SJSA1 (cell line): ENCODE measurements at regions not wholly inside any gene's neighbourhood (a gene's known extent, or its start where the extent isn't known, plus 50 kb on each side); places are given as distances from the start of the nearest gene placed in this dataset.

Experiments used
- DNase-seq, 2 experiments: peaks; one replicate each; pipeline ENCODE4 v3.0.0-alpha.2; 2015 to 2020; ENCODE audit warnings: low spot score in 2 of 2, low read depth in 1 of 2
- H3K27ac ChIP-seq: fragments of 250-450 bp; sonication (Bioruptor Pico); 2 replicates; pipeline ENCODE4 v1.5.1; 2020; ENCODE audit warnings: mild to moderate bottlenecking, moderate library complexity
- H3K27me3 ChIP-seq: fragments of 250-450 bp; sonication (Bioruptor Pico); replicated peaks from 2 replicates; pipeline ENCODE4 v1.5.1; 2020; ENCODE audit warnings: mild to moderate bottlenecking, moderate library complexity
- H3K36me3 ChIP-seq: fragments of 250-450 bp; sonication (Bioruptor Pico); 2 replicates; pipeline ENCODE4 v1.5.1; 2020; ENCODE audit warnings: mild to moderate bottlenecking
- H3K4me1 ChIP-seq: fragments of 250-450 bp; sonication (Bioruptor Pico); replicated peaks from 2 replicates; pipeline ENCODE4 v1.6.1; 2021; ENCODE audit warnings: mild to moderate bottlenecking
- H3K4me3 ChIP-seq: fragments of 250-450 bp; sonication (Bioruptor Pico); 2 replicates; pipeline ENCODE4 v1.5.1; 2020; ENCODE audit warnings: mild to moderate bottlenecking
- H3K9me3 ChIP-seq: fragments of 250-450 bp; sonication (Bioruptor Pico); replicated peaks from 2 replicates; pipeline ENCODE4 v1.5.1; 2020; ENCODE audit warnings: mild to moderate bottlenecking

DNA sequence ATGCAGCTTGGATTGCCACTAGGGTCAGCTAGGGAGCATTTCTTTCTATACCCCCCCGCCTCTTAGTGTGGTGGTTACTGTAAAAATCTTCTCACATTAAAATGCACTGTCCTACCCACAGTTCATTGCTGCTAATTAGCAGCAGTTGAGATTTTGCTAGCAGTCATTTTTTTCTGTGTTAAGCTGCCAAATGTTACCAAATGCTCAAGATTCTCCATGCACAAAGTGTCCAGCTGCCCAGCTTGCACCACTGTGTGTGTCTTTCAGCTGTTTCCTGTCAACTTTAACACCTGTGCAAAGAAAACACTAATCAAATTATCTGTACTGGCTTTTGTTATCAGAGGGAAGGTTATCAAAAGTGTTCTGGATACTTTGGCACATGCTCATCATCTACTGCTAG, 679.3 kb downstream of the NR4A2 start:
- H3K4me1 ChIP-seq, result no peaks in the 10 kb centered on the region

DNA sequence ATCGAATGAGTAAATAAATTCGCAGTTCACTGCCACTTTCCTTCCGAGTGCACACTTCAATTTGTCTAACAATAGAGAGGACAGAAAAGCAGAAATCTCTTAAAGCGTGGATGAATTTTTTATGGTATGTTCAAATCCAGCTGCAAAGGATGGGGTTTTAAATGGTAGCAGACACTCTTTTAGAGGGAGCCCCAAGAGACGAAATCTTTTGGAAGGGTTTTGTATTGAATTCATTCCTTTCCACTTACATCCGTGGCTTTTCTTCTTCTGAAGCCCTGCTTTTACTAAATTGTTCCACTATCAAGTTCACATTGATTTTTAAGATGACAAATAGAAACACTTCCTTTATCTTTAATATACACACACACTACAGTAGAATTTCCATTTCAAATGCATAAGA, 680.7 kb downstream of the NR4A2 start:
- DNase-seq, result no peak
- H3K4me3 ChIP-seq, result no peak overlapping the region
- H3K27ac ChIP-seq, result no peak overlapping the region
- no peaks in the 10 kb centered on the region for H3K9me3 ChIP-seq
- no peaks in the 10 kb centered on the region for H3K4me1 ChIP-seq
- no peaks in the 10 kb centered on the region for H3K36me3 ChIP-seq
- H3K27me3 ChIP-seq, result no peaks in the 10 kb centered on the region

More for the DNA sequence above, 679.3 kb downstream of the NR4A2 start:
- Histone ChIP-seq H3K9me3 (no peaks in the 10 kb centered on the region), H3K36me3 (no peaks in the 10 kb centered on the region), H3K27ac (no peak overlapping the region), H3K4me3 (no peak overlapping the region), H3K27me3 (no peaks in the 10 kb centered on the region)
- no peak for DNase-seq

DNA sequence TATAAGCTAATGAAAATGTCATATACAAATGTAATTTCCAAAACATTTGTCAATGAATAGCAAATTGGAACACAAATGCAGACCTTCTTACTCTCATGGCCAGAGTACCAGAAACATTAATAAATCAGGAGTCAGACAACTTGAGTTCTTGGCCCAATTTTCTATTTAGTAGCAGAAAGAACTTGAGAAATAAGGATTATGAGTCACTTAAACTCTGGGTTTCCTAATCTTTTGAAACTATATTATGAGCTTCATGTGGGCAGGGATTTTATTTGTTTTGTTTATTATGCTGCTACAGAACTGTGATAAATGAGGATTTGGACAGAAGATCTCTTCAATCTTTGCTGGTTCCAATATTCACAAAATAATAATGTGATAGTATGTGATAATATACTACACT, 686.7 kb downstream of the NR4A2 start:
- Histone ChIP-seq H3K36me3 (no peaks in the 10 kb centered on the region), H3K27ac (no peak overlapping the region), H3K9me3 (no peaks in the 10 kb centered on the region), H3K4me1 (no peaks in the 10 kb centered on the region), H3K27me3 (no peaks in the 10 kb centered on the region), H3K4me3 (no peak overlapping the region)
- no peak for DNase-seq

DNA sequence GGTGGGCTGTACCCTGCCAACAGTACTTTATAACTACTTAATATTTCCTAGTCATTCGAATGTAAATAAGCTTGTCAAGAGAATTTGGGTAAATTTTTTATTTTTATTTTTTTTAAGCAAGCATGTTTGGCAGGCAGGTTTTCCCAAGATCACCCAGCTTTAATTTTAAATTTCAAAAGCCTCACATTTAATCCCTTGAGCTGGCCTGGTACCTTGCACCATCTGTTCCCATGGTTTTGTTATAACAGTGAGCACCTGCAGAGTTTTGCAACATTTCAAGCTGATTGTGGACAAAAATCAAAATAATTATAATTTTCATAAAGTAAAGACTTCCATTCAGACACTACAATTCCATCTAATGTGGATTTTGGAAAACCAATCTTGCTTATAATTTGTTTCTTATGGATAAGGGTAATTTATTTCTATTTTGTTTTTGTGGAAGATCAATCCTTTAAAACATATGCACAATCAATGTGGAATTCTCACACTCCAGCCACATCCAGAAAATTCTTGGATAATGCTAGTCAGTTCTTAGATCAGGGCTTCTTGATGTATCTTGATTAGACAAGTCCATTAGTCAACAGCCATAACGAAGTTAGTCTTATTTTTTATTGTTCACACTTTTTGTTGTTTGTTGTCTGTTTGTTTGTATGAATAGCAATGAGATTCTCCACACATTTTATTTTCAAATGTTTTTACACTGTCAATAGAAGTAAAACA, 689.3 kb downstream of the NR4A2 start:
- no peaks in the 10 kb centered on the region for H3K36me3 ChIP-seq
- H3K9me3 ChIP-seq, result no peaks in the 10 kb centered on the region
- DNase-seq, result no peak
- no peak overlapping the region for H3K27ac ChIP-seq
- no peak overlapping the region for H3K4me3 ChIP-seq
- no peaks in the 10 kb centered on the region for H3K27me3 ChIP-seq
- H3K4me1 ChIP-seq, result no peaks in the 10 kb centered on the region

DNA sequence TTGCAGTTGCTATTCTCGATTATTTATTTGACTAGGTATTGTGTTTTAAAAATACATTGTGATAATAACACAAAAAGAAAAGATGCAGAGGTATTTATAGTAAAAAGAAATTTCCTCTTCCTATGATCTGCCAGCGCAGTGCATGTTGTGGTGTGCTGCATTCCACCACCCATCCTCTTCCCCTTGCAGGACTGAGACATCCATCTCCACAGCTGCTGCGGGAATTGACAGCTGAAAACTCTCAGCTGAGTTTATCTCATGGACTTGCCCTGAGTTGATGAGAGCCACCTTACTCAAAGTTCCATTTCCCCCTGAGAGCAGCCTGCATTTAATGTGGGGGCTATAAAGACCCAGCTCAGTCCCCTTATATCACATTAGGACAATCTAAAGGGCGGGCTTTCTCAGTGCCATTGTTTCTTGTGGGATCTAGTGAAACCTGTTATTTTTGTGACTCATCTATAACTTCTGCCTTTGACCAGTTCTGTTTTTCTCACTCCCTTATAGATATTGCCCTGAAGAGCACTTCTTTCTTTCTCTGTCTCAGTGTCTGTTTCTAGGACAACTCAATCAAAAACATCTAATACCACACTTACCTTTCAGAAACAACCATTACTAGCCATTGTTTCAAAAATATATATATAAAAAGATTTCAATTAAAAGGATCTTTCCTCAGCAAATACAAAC, 698.5 kb downstream of the NR4A2 start:
- no peaks in the 10 kb centered on the region for H3K36me3 ChIP-seq
- H3K4me3 ChIP-seq, result no peak overlapping the region
- no peaks in the 10 kb centered on the region for H3K4me1 ChIP-seq
- H3K27me3 ChIP-seq, result no peaks in the 10 kb centered on the region
- H3K9me3 ChIP-seq, result no peaks in the 10 kb centered on the region
- no peak overlapping the region for H3K27ac ChIP-seq
- no peak for DNase-seq

DNA sequence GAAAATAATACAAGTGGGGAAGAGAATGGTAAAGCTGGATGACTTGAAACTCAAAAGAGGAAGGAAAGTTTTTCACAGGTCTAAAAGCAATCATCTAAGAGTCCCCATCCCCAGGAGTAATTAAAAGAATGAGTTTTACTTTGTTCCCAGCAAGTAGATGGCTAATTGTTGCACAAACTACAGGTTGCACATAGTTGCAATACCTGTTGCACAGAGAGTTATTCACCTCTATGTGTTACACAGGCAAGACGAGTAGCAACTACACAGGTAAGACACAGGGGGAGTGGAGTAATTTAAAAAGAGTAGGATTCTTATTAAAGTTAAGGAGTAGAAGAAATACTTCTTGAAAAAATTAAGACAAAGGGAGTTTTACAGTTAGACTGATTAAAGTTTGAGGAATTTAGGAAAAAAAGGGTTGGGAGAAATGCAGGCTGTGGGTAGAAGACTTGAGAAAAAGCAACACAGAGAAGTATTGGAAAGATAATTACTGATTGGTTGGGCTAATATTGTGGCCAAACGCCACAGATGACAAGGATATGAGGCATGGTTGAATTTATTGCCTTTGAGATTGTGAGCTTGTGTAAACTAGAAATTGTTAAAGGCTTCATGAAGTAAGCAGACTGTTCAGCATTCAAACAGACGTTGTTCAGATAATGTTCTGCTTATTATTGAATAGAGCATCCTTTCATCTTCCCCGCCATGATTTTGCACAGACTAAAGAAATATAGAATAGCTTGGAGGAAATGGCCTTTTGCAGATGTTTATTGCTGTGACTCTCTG, 699.3 kb downstream of the NR4A2 start:
- Histone ChIP-seq H3K4me1 (no peaks in the 10 kb centered on the region), H3K27ac (no peak overlapping the region)

DNA sequence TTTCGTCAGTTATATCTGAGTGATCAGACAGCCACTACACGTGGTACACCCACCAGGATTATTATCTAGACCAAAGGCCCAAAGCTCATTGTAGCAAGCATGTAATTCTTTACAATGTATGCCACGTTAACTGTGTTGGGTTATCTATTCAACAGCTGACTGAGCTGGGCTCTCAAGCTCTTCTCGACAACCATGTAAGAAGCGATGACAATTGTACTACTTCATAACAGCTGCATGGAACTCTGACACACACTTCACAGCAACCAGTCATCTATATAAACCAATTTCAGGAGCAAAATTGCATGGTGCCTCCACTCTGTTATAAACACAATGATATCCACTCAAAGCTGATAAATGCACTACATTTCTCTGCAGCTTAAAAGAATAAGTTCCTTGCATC, 701.8 kb downstream of the NR4A2 start:
- no peak overlapping the region for H3K27ac ChIP-seq
- DNase-seq, result no peak
- H3K36me3 ChIP-seq, result no peaks in the 10 kb centered on the region
- no peaks in the 10 kb centered on the region for H3K27me3 ChIP-seq
- H3K4me3 ChIP-seq, result no peak overlapping the region
- no peaks in the 10 kb centered on the region for H3K9me3 ChIP-seq
- no peaks in the 10 kb centered on the region for H3K4me1 ChIP-seq

More for the DNA sequence above, 699.3 kb downstream of the NR4A2 start:
- no peak for DNase-seq
- H3K9me3 ChIP-seq, result no peaks in the 10 kb centered on the region
- H3K27me3 ChIP-seq, result no peaks in the 10 kb centered on the region
- H3K4me3 ChIP-seq, result no peak overlapping the region
- no peaks in the 10 kb centered on the region for H3K36me3 ChIP-seq

DNA sequence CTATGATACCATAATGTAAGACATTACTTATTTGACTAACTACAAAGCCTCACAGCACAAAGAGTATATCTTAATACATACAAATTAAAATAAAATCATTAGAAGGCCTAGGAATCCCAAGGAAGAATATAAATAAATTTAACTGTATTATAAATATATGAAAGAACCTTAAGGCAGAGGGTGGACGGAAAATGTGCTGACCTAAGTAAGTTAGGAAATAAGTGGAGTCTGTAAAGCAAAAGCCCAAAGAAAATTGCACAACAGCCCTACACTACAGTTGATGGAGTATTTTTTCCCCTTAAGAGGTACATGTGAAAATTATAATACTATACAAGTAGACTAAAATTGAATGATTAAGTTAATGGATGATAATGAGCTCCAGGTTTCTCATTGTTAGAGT, 710.1 kb downstream of the NR4A2 start:
- no peaks in the 10 kb centered on the region for H3K4me1 ChIP-seq
- no peaks in the 10 kb centered on the region for H3K27me3 ChIP-seq
- no peak overlapping the region for H3K4me3 ChIP-seq
- DNase-seq, result no peak
- no peaks in the 10 kb centered on the region for H3K36me3 ChIP-seq
- H3K27ac ChIP-seq, result no peak overlapping the region
- H3K9me3 ChIP-seq, result no peaks in the 10 kb centered on the region

DNA sequence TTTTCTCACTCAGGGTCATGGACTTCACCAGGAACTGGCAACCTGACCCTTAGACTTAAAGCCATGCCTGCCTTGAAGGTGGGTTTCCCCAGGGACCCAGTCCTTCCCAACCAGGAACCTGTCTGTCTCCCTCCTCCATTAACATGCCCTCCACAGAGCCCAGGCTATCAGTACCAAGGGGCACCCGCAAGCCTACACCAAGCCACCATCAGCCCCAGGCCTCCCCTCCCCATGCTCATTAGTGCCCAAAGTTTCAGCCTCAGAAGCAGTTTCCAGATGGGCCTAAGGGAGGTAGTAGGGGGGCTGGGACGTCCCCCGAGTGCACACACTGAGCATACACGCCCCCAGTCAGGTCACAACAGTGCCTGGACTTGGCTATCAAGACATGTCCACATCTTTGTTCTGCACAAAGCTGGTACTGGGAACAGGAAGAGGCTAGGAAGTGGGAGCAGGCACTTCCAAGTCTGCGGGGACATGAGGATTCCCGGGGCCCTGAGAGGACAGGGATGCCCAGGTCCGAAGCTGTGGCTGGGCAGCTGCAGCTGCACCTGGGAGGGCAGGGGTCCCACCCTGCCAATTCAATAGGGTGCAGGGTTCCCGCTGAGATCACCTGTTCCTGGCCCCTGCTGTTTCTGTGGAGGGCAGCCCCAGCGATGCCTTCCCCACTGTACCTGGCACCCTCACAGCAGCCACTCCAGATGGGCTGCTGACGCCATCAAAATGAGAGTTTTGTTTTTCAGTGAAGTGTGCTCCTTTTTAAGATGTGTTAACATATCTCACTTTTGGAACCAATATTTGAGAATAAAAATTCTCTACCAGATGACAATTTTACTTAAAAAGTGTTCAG, 731.4 kb downstream of the NR4A2 start:
- DNase-seq, result no peak
- H3K27ac ChIP-seq, result no peak overlapping the region
- no peaks in the 10 kb centered on the region for H3K27me3 ChIP-seq
- H3K4me1 ChIP-seq, result no peaks in the 10 kb centered on the region
- H3K4me3 ChIP-seq, result no peak overlapping the region
- no peaks in the 10 kb centered on the region for H3K36me3 ChIP-seq
- H3K9me3 ChIP-seq, result no peaks in the 10 kb centered on the region; the same call in 1 of the 2 replicates

DNA sequence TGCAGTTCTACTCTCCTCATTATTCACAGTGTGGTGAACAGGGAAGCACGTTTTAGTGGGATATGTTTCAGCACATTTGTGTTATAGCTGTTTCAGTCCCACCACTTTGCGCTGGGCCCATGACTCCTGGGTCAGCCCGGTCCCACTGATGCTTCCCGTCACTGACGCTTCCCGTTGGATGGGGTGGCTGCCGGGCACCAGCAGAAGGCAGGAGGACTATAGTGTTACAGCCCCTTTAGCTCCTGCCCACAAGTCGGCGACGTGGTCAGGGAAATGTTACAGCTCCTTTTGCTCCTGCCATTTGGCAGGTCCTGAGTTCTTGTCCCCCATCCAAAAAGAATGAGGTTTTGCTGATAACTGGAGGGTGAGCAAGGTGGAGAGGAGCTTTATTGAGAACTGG, 732.2 kb downstream of the NR4A2 start:
- Histone ChIP-seq H3K9me3 (no peaks in the 10 kb centered on the region; the same call in 1 of the 2 replicates), H3K4me1 (no peaks in the 10 kb centered on the region), H3K27ac (no peak overlapping the region), H3K27me3 (no peaks in the 10 kb centered on the region), H3K36me3 (no peaks in the 10 kb centered on the region), H3K4me3 (no peak overlapping the region)
- no peak for DNase-seq

DNA sequence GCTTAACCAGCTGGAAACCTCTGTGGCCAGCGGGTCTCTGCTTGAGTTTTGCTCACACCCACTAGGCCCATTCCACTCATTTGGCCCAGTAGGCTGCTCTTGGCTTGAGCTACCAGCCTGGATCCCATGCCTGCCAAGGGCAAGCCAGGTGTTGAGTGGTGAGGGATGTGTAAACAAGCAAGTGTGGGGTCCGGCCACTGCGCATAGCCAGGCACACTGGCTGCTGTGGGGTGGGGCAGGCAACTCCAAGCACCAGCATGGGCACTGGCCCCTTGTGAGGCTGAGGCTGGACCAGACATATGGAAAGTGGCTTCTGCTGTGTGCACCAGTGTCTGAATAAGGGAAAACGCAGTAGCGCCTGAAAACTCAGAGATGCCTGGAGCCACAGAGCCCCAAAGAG, 732.7 kb downstream of the NR4A2 start:
- no peaks in the 10 kb centered on the region for H3K27me3 ChIP-seq
- H3K36me3 ChIP-seq, result no peaks in the 10 kb centered on the region
- no peak overlapping the region for H3K27ac ChIP-seq
- H3K4me3 ChIP-seq, result no peak overlapping the region
- no peaks in the 10 kb centered on the region; the same call in 1 of the 2 replicates for H3K9me3 ChIP-seq
- DNase-seq, result no peak
- no peaks in the 10 kb centered on the region for H3K4me1 ChIP-seq

DNA sequence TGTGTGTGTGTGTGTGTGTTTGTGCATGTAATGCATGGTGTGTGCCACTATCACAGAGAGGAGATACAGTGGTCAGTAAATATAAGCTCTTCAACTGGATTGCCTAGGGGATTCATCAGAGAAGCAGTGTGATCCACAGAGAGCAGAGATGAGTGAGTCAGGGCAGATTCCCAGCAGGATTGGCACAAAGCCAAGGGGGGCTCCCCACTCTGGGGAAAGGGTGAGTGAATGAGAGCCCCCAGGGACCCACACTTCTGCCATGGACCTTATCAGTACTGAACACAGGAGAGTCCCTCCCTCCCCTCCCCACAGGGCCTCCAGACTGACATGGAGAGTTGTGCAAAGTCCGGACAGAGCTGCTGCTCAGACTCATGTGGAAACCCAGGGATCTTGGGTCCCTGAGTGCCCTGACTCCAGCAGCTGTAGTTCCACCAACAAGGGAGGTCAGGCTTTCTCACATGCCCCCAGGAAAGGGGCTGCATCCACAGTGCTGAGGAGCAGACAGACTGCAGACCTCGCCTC, 748.8 kb downstream of the NR4A2 start:
- Histone ChIP-seq H3K27ac (no peak overlapping the region), H3K4me3 (no peak overlapping the region), H3K27me3 (no peaks in the 10 kb centered on the region), H3K9me3 (no peaks in the 10 kb centered on the region; the same call in 1 of the 2 replicates), H3K36me3 (no peaks in the 10 kb centered on the region), H3K4me1 (no peaks in the 10 kb centered on the region)
- DNase-seq, result no peak

DNA sequence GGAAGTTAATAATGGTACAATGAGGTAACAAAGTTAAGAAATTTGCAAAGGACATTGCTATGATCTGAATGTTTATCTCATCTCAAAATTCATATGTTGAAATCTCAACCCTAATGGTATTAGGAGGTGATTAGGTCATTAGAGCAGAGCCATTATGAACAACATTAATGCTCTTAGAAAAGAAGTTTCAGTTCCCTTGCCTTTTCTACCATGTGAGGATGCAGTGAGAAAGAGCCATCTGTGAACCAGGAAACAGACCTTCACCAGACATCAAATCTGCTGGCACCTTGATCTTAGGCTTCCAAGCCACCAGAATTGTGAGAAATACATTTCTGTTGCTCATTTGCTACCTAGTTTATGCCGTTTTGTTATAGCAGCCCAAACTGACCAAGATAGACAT, 757.6 kb downstream of the NR4A2 start:
- Histone ChIP-seq H3K27me3 (no peaks in the 10 kb centered on the region), H3K4me3 (no peak overlapping the region), H3K9me3 (no peaks in the 10 kb centered on the region), H3K36me3 (no peaks in the 10 kb centered on the region), H3K27ac (no peak overlapping the region), H3K4me1 (no peaks in the 10 kb centered on the region)
- no peak for DNase-seq
